Lower leg skin (tissue), 4 donors: ENCODE measurements at regions not wholly inside any gene's neighbourhood (a gene's known extent, or its start where the extent isn't known, plus 50 kb on each side); places are given as distances from the start of the nearest gene placed in this dataset.
"Not testable (repeated sequence)": the region's sequence is repeated elsewhere in the genome, so short reads cannot be mapped to it uniquely, and the experiment has no call there.

ENCODE experiments used
- DNase-seq, 2 donors: peaks; one replicate each; pipeline ENCODE4 v3.0.0-alpha.2; 2019; ENCODE audit warnings: low spot score in 2 of 2
- H3K4me3 ChIP-seq: fragments of 200-600 bp; sonication (generic); 2 replicates; pipeline ENCODE4 v1.5.1; 2017; ENCODE audit warnings: mild to moderate bottlenecking, low read depth; ENCODE audit not compliant: poor library complexity, severe bottlenecking
- POLR2A ChIP-seq, 2 donors: fragments of 450-650 bp; IDR thresholded peaks; one replicate each; pipeline ENCODE4 v1.6.1; 2016 to 2017; ENCODE audit warnings: antibody characterized with exemption in 2 of 2, mild to moderate bottlenecking in 1 of 2, moderate library complexity in 1 of 2
- WGBS, 2 donors: methylation state at CpG; one replicate each; pipeline ENCODE4 v1.1.5; 2018; 5-methylcytosine and 5-hydroxymethylcytosine counted together
- intact Hi-C: fragments of 100-400 bp; cut with DNase I; formaldehyde crosslinking; loops from one replicate; pipeline ENCODE4 v1.15.0; 2023; ENCODE audit warnings: low total_unique reads
- TF ChIP-seq, protein P1 (sequence below), 3 donors: fragments of 450-650 bp; IDR thresholded peaks; one replicate each; pipeline ENCODE4 v1.5.1; 2016; ENCODE audit warnings: antibody characterized with exemption in 3 of 3, mild to moderate bottlenecking in 3 of 3, moderate library complexity in 2 of 3

GRCh38 chr5:13215370-13215769, 729.1 kb downstream of the DNAH5 start:
- intact Hi-C loops, result no loop called here
- H3K4me3 ChIP-seq, result no peak overlapping the region
- no peak for DNase-seq
- no peak for TF ChIP-seq POLR2A (IDR thresholded peaks at IDR 0.05)
- TF ChIP-seq, protein P1, sequence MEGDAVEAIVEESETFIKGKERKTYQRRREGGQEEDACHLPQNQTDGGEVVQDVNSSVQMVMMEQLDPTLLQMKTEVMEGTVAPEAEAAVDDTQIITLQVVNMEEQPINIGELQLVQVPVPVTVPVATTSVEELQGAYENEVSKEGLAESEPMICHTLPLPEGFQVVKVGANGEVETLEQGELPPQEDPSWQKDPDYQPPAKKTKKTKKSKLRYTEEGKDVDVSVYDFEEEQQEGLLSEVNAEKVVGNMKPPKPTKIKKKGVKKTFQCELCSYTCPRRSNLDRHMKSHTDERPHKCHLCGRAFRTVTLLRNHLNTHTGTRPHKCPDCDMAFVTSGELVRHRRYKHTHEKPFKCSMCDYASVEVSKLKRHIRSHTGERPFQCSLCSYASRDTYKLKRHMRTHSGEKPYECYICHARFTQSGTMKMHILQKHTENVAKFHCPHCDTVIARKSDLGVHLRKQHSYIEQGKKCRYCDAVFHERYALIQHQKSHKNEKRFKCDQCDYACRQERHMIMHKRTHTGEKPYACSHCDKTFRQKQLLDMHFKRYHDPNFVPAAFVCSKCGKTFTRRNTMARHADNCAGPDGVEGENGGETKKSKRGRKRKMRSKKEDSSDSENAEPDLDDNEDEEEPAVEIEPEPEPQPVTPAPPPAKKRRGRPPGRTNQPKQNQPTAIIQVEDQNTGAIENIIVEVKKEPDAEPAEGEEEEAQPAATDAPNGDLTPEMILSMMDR (IDR thresholded peaks at IDR 0.05), result no peak
- WGBS, 2 donors, result 52 to 59% methylated on average over 2 of the region's 2 CpGs

- no peak for DNase-seq
- WGBS, 2 donors, result 32 to 81% methylated on average over 1 of the region's 1 CpG
- intact Hi-C loops, result no loop called here
- no peak overlapping the region for H3K4me3 ChIP-seq
- TF ChIP-seq, protein P1 (IDR thresholded peaks at IDR 0.05), result no peak
- TF ChIP-seq POLR2A (IDR thresholded peaks at IDR 0.05), result no peak
These were observed 730.3 kb downstream of the DNAH5 start for GRCh38 chr5:13214182-13214581.

DNA sequence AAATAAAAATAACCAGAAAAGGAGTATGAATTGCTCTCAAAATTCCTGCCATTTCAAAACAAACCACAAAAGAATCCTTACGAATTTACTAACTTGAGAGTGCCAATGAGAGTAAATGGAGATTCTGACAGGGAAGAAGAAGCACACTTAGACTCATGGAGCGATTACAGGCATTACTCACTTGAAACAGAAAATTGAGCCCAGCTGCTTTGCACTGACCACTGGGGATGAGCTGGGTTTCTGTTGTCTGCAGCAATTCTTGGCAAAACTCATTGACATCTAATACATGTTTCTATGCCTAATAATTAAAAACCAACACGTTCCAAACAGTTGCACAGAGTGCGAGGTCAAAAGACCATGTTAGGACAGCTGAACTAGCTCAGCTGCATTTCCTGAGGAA, 731.6 kb downstream of the DNAH5 start:
- WGBS, 2 donors, result 72 to 77% methylated on average over 4 of the region's 4 CpGs
- intact Hi-C loops, result no loop called here
- H3K4me3 ChIP-seq, result no peak overlapping the region
- no peak for DNase-seq
- TF ChIP-seq POLR2A (IDR thresholded peaks at IDR 0.05), result no peak
- TF ChIP-seq, protein P1 (IDR thresholded peaks at IDR 0.05), result no peak

GRCh38 chr5:13211064-13211463, 733.4 kb downstream of the DNAH5 start:
- intact Hi-C loops, result no loop called here
- TF ChIP-seq POLR2A (IDR thresholded peaks at IDR 0.05), result no peak
- TF ChIP-seq, protein P1 (IDR thresholded peaks at IDR 0.05), result no peak
- no peak overlapping the region for H3K4me3 ChIP-seq
- WGBS, 2 donors, result 81 to 90% methylated on average over 1 of the region's 1 CpG
- DNase-seq, result no peak

- no peak for DNase-seq
- TF ChIP-seq, protein P1 (IDR thresholded peaks at IDR 0.05), result no peak
- TF ChIP-seq POLR2A (IDR thresholded peaks at IDR 0.05), result no peak
- intact Hi-C loops, result no loop called here
- no peak overlapping the region for H3K4me3 ChIP-seq
These were observed 737.4 kb downstream of the DNAH5 start for GRCh38 chr5:13207112-13207511.

GRCh38 chr5:13201022-13201421, 743.5 kb downstream of the DNAH5 start:
- intact Hi-C loops, result no loop called here
- WGBS, 2 donors, result 86 to 89% methylated on average over 6 of the region's 6 CpGs
- DNase-seq, result no peak
- TF ChIP-seq, protein P1 (IDR thresholded peaks at IDR 0.05), result no peak
- TF ChIP-seq POLR2A (IDR thresholded peaks at IDR 0.05), result no peak
- no peak overlapping the region for H3K4me3 ChIP-seq

GRCh38 chr5:13198226-13198625, 746.3 kb downstream of the DNAH5 start:
- DNase-seq, H3K4me3 ChIP-seq, intact Hi-C loops: not testable (repeated sequence)
- 34 to 62% methylated on average over 2 of the region's 2 CpGs for WGBS, 2 donors
